ENCODE measurements at regions not wholly inside any gene's neighbourhood (a gene's known extent, or its start where the extent isn't known, plus 50 kb on each side); places are given as distances from the start of the nearest gene placed in this dataset.
"Not testable (repeated sequence)": the region's sequence is repeated elsewhere in the genome, so short reads cannot be mapped to it uniquely, and the experiment has no call there.

DNA sequence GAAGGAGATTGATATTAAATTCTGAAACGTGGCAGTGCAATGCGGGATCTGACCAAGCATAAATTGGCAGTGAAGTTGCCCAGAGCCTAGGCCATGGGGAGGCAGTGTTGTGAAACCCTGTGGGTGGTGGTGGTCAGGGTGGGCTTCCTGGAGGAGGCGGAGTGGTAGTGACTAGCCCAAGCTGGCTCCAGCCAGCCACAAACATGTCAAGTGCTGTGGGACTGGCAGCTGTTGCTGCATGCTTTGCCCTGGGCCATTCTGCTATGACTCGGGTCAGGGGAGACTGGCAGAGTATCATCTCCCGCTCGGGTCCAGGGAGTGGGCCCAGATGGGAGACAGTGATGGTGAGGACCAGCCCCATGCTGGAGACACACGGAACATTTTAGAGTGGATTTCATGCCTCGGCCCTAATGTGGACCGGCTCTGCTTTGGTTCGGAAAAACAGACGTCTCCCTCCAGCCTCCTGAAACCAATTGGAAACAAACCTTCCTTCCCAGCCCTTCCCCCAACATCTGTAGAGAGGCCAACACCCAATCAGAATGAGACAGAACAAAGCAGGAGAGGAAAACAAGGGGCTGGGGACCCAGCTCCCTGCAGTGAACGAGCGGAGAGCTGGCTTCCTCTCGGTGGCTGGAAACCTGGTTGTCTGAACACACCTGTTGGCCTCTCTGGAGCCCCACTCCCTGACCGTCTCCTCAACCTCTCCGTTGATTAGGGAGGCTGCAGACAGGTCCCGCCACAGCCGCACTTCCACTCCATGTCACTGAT, 58.2 kb downstream of the TMEM270 start:
- no peak overlapping the region for H3K4me3 ChIP-seq (ENCODE audit: low read depth, low read length)

GRCh38 chr7:73919694-73920375, 58.9 kb downstream of the TMEM270 start:
- DNase-seq (ENCODE audit: low read depth, low spot score), result no peak
- CTCF ChIA-PET, result no interaction called here
- POLR2A ChIA-PET, result no interaction called here
- no peak overlapping the region for H3K4me3 ChIP-seq (ENCODE audit: low read depth, low read length)
- TF ChIP-seq CTCF (IDR thresholded peaks at IDR 0.05; ENCODE audit: insufficient read depth, low read length, missing control alignments), result no peak

More for the DNA sequence above, 58.2 kb downstream of the TMEM270 start:
- no peak for DNase-seq (ENCODE audit: low read depth, low spot score)
- no peak for TF ChIP-seq CTCF (IDR thresholded peaks at IDR 0.05; ENCODE audit: insufficient read depth, low read length, missing control alignments)
- ChIA-PET POLR2A (no interaction called here), CTCF (no interaction called here)

GRCh38 chr7:73920406-73921134, 59.6 kb downstream of the TMEM270 start:
- H3K4me3 ChIP-seq (ENCODE audit: low read depth, low read length), result no peak overlapping the region
- no peak for DNase-seq (ENCODE audit: low read depth, low spot score)
- no peak for TF ChIP-seq CTCF (IDR thresholded peaks at IDR 0.05; ENCODE audit: insufficient read depth, low read length, missing control alignments)
- ChIA-PET POLR2A (no interaction called here), CTCF (no interaction called here)

GRCh38 chr7:73921623-73922528, 60.9 kb downstream of the TMEM270 start:
- ChIA-PET POLR2A (no interaction called here), CTCF (no interaction called here)
- no peak for DNase-seq (ENCODE audit: low read depth, low spot score)
- TF ChIP-seq CTCF (IDR thresholded peaks at IDR 0.05; ENCODE audit: insufficient read depth, low read length, missing control alignments), result no peak
- H3K4me3 ChIP-seq (ENCODE audit: low read depth, low read length), result no peak overlapping the region

DNA sequence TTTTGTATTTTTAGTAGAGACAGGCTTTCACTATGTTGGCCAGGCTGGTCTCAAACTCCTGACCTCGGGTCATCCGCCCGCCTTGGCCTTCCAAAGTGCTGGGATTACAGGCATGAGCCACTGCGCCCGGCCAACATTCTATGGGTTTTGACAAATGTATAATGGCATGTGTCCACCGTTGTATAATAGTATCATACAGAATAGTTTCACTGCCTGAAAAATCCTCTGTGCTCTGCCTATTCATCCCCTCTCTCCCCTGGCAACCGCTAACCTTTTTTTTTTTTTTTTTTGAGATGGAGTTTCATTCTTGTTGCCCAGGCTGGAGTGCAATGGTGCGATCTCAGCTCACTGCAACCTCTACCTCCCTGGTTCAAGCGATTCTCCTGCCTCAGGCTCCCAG, 67.7 kb downstream of the TMEM270 start:
- POLR2A ChIA-PET; DNase-seq (ENCODE audit: low read depth, low spot score); H3K4me3 ChIP-seq (ENCODE audit: low read depth, low read length); CTCF ChIA-PET: not testable (repeated sequence)

DNA sequence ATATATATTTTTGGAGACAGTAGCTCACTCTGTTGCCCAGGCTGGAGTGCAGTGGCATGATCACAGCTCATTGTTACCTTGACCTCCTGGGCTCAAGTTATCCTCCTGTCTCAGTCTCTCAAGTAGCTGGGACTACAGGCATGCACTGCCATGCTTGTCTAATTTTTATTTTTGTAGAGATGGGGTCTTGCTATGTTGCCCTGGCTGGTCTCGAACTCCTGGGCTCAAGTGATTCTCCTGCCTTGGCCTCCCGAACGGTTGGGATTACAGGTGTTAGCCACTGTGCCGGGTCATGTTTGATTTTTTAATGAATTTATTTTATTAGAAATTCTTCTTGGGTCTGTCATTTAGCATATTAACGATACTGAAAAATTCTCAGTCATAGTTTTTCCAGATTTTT, 70.5 kb downstream of the TMEM270 start:
- CTCF ChIA-PET, result interaction anchor here (1.4 kb wide), 1 partner anchor 35 kb away, joined by 3 read pairs; no protein-coding TSS in a partner anchor
- no peak for DNase-seq (ENCODE audit: low read depth, low spot score)
- TF ChIP-seq CTCF (IDR thresholded peaks at IDR 0.05; ENCODE audit: insufficient read depth, low read length, missing control alignments), result no peak
- POLR2A ChIA-PET, result no interaction called here
- no peak overlapping the region for H3K4me3 ChIP-seq (ENCODE audit: low read depth, low read length)
